Endothelial cell of umbilical vein (primary cell): ENCODE measurements at regions not wholly inside any gene's neighbourhood (a gene's known extent, or its start where the extent isn't known, plus 50 kb on each side); places are given as distances from the start of the nearest gene placed in this dataset.

Source experiments
- BruUV-seq: library from RNA; stranded (reverse); fragments of 400-500 nt; replicated peaks from 2 replicates; lab custom pipeline; 2021; lab: Mats Ljungman, UMichigan
- CTCF ChIA-PET: fragments of 300-600, 350-600 bp; sonication (Branson Sonifier 250); formaldehyde crosslinking; loops from one replicate; lab custom pipeline; 2021; ENCODE audit warnings: antibody characterized with exemption, inconsistent platforms; lab: Charles Lee
- POLR2A ChIA-PET: fragments of 300-600, 350-600 bp; sonication (Branson Sonifier 250); formaldehyde crosslinking; loops from one replicate; lab custom pipeline; 2021; ENCODE audit warnings: antibody characterized with exemption, inconsistent platforms; lab: Charles Lee
- DNase-seq: peaks from one replicate; pipeline ENCODE4 v3.0.0-alpha.2; 2011; ENCODE audit warnings: low read depth, low spot score
- FAIRE-seq: peaks from 2 replicates; lab custom pipeline; 2011; peaks lifted over from hg19 to GRCh38; lab: Jason Lieb, UNC
- H2AFZ ChIP-seq: 2 replicates; pipeline ENCODE4 v1.6.0; 2012; ENCODE audit warnings: low read depth, low read length, control low read depth, inconsistent platforms
- H3K27ac ChIP-seq: 2 replicates; pipeline ENCODE4 v1.5.1; 2011; ENCODE audit warnings: low read depth, mild to moderate bottlenecking, control low read depth, low read length, moderate library complexity; ENCODE audit not compliant: insufficient read depth
- H3K27me3 ChIP-seq, 2 experiments: 2 replicates each; pipeline versions ENCODE4 v1.6.0 to v1.6.1; 2011; ENCODE audit warnings: low read length in 2 of 2, mixed read lengths in 1 of 2; ENCODE audit not compliant: control insufficient read depth in 2 of 2, insufficient read depth in 2 of 2
- H3K36me3 ChIP-seq, 2 experiments: 2 replicates in 1 of 2; 3 replicates in 1 of 2; pipeline ENCODE4 v1.5.1; 2011; ENCODE audit warnings: low read length in 2 of 2, mild to moderate bottlenecking in 1 of 2, moderate library complexity in 1 of 2; ENCODE audit not compliant: control insufficient read depth in 2 of 2, insufficient read depth in 2 of 2; ENCODE audit errors: extremely low read depth in 1 of 2
- H3K4me1 ChIP-seq: 3 replicates; pipeline ENCODE4 v1.5.1; 2011; ENCODE audit warnings: mild to moderate bottlenecking, low read length; ENCODE audit not compliant: control insufficient read depth, insufficient read depth; ENCODE audit errors: extremely low read depth
- H3K4me2 ChIP-seq: 2 replicates; pipeline ENCODE4 v1.6.1; 2011; ENCODE audit warnings: low read length, control low read depth, mixed read lengths; ENCODE audit not compliant: insufficient read depth
- H3K4me3 ChIP-seq, 3 experiments: fragments of 200-600 bp in 1 of 3; sonication (generic), shearing (Covaris generic) in 1 of 3; replicated peaks in 1 of 3; 2 replicates each; pipeline ENCODE4 v1.5.1; 2011 to 2016; ENCODE audit warnings: control low read depth in 3 of 3, low read length in 3 of 3, mild to moderate bottlenecking in 2 of 3, inconsistent platforms in 1 of 3, low read depth in 1 of 3, moderate library complexity in 1 of 3; ENCODE audit not compliant: insufficient read depth in 1 of 3
- H3K79me2 ChIP-seq: 2 replicates; pipeline ENCODE4 v1.6.0; 2012; ENCODE audit warnings: low read length, inconsistent platforms; ENCODE audit not compliant: control insufficient read depth, insufficient read depth
- H3K9ac ChIP-seq: replicated peaks from 2 replicates; pipeline ENCODE3; 2011; ENCODE audit warnings: low read length, control low read depth; ENCODE audit not compliant: insufficient read depth; ENCODE audit errors: extremely low read depth
- H3K9me1 ChIP-seq: replicated peaks from 3 replicates; pipeline ENCODE4 v1.6.0; 2011; ENCODE audit warnings: mild to moderate bottlenecking, low read length; ENCODE audit not compliant: control insufficient read depth, insufficient read depth; ENCODE audit errors: extremely low read depth
- H3K9me3 ChIP-seq: replicated peaks from 2 replicates; pipeline ENCODE4 v1.5.1; 2012; ENCODE audit warnings: low read length, inconsistent platforms; ENCODE audit not compliant: control insufficient read depth, insufficient read depth
- H4K20me1 ChIP-seq: replicated peaks from 2 replicates; pipeline ENCODE3; 2011; ENCODE audit warnings: mild to moderate bottlenecking, low read length; ENCODE audit not compliant: control insufficient read depth, insufficient read depth; ENCODE audit errors: extremely low read depth
- CTCF ChIP-seq, 2 donors: IDR thresholded peaks; 1 replicate in 1 of 2; 2 replicates in 1 of 2; pipeline ENCODE4 v1.5.1; 2011; ENCODE audit warnings: low read length in 2 of 2, mild to moderate bottlenecking in 2 of 2, moderate library complexity in 2 of 2, control low read depth in 1 of 2, inconsistent platforms in 1 of 2, low read depth in 1 of 2; ENCODE audit not compliant: insufficient read depth in 1 of 2; ENCODE audit errors: extremely low read depth in 1 of 2
- EZH2 ChIP-seq: IDR thresholded peaks from 2 replicates; pipeline ENCODE4 v1.6.1; 2012; ENCODE audit warnings: borderline replicate concordance, low read depth, mild to moderate bottlenecking, moderate library complexity, low read length, inconsistent platforms; ENCODE audit not compliant: severe bottlenecking
- FOS ChIP-seq: IDR thresholded peaks from 2 replicates; pipeline ENCODE4 v1.6.1; 2011; ENCODE audit warnings: mild to moderate bottlenecking, low read length, moderate library complexity, borderline replicate concordance; ENCODE audit not compliant: insufficient read depth
- GATA2 ChIP-seq: IDR thresholded peaks from 2 replicates; pipeline ENCODE4 v1.7.0; 2011; ENCODE audit warnings: low read depth, mild to moderate bottlenecking, moderate library complexity, mixed read lengths, low read length; ENCODE audit not compliant: insufficient read length, insufficient read depth
- JUN ChIP-seq: IDR thresholded peaks from 2 replicates; pipeline ENCODE4 v1.6.1; 2011; ENCODE audit warnings: borderline replicate concordance, low read depth; ENCODE audit not compliant: insufficient read length, insufficient read depth
- MAX ChIP-seq: IDR thresholded peaks from 2 replicates; pipeline ENCODE4 v1.6.1; 2011; ENCODE audit not compliant: insufficient read depth, insufficient read length
- MYC ChIP-seq: IDR thresholded peaks from one replicate; pipeline ENCODE4 v1.6.1; 2011; ENCODE audit warnings: mild to moderate bottlenecking, low read depth, low read length
- POLR2A ChIP-seq: IDR thresholded peaks from 2 replicates; pipeline ENCODE4 v1.6.1; 2012; ENCODE audit warnings: low read depth, mild to moderate bottlenecking, control low read depth, low read length
- POLR2AphosphoS5 ChIP-seq: IDR thresholded peaks from 2 replicates; pipeline ENCODE4 v1.6.1; 2012; ENCODE audit warnings: low read depth, mild to moderate bottlenecking, control low read depth, low read length, moderate library complexity; ENCODE audit not compliant: insufficient read depth
- dilution Hi-C: fragments of 300-500 bp; cut with MboI; formaldehyde crosslinking; loops from one replicate; pipeline ENCODE4 v1.15.0; 2019; ENCODE audit warnings: low sequenced_read_pairs; ENCODE audit not compliant: extremely low pct_ligation_motif_present
- intact Hi-C: fragments of 100-400 bp; cut with micrococcal nuclease; formaldehyde crosslinking; loops from one replicate; pipeline ENCODE4 v1.10.0; 2022

- Histone ChIP-seq H3K9me3 (peaks cover 9% of the 10 kb centered on the region), H3K4me3 (no peak overlapping the region), H4K20me1 (no peaks in the 10 kb centered on the region), H2AFZ (no peak overlapping the region), H3K9me1 (no peaks in the 10 kb centered on the region), H3K79me2 (no peaks in the 10 kb centered on the region), H3K9ac (no peak overlapping the region), H3K36me3 (no peaks in the 10 kb centered on the region), H3K27me3 (no peaks in the 10 kb centered on the region), H3K4me1 (no peaks in the 10 kb centered on the region), H3K4me2 (no peak overlapping the region), H3K27ac (no peak overlapping the region)
- intact Hi-C loops: no loop called here
- dilution Hi-C loops: no loop called here
- ChIA-PET POLR2A (no interaction called here), CTCF (no interaction called here)
- no TSS peak for BruUV-seq
- DNase-seq (no peak), FAIRE-seq (no peak)
- TF ChIP-seq GATA2 (no peak), EZH2 (no peak), POLR2A (no peak), JUN (no peak)
Observed at GRCh38 chr22:48152164-48152775, 1389.8 kb downstream of the TBC1D22A start.

DNA sequence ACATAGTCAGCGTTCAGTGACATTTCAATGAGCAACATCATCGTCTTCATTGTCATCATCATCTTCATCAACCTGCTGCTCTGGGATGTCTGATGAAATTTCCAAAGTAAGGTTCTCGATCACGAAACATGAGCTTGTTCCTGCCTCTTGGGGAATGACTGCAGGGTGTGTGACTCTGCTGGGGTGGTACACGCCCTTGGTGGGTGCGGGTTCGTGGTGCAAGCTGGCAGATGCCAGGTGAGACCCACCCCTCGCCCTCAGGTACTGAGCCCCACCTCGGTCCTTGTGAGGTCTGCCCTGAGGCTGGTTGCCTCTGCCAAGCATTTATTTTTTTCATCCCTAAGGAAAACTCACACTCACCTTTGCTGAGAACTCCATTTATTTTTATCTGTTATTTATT is 1389.2 kb downstream of the TBC1D22A start:
- intact Hi-C loops (no loop called here), dilution Hi-C loops (no loop called here)
- POLR2A ChIA-PET: no interaction called here
- Histone ChIP-seq H3K36me3 (no peaks in the 10 kb centered on the region), H2AFZ (no peak overlapping the region), H3K9me1 (no peaks in the 10 kb centered on the region), H3K9me3 (peaks cover 9% of the 10 kb centered on the region), H3K4me2 (no peak overlapping the region), H3K4me3 (no peak overlapping the region), H3K9ac (no peak overlapping the region), H3K27ac (no peak overlapping the region), H3K79me2 (no peaks in the 10 kb centered on the region), H4K20me1 (no peaks in the 10 kb centered on the region), H3K27me3 (no peaks in the 10 kb centered on the region), H3K4me1 (no peaks in the 10 kb centered on the region)
- TF ChIP-seq CTCF (IDR thresholded peaks at IDR 0.05; ENCODE audit: extremely low read depth in 1 of 2, insufficient read depth in 1 of 2, low read depth in 1 of 2, low read length in 2 of 2): no peak
- no peak for TF ChIP-seq JUN
- no peak for TF ChIP-seq GATA2
- no peak for TF ChIP-seq FOS
- TF ChIP-seq POLR2AphosphoS5: no peak
- no peak for TF ChIP-seq EZH2
- TF ChIP-seq MAX: no peak
- no peak for TF ChIP-seq POLR2A
- TF ChIP-seq MYC: no peak
- FAIRE-seq: no peak
- no peak for DNase-seq
- BruUV-seq: no TSS peak
- CTCF ChIA-PET: no interaction called here
